ENCODE measurements at regions not wholly inside any gene's neighbourhood (a gene's known extent, or its start where the extent isn't known, plus 50 kb on each side); places are given as distances from the start of the nearest gene placed in this dataset.

DNA sequence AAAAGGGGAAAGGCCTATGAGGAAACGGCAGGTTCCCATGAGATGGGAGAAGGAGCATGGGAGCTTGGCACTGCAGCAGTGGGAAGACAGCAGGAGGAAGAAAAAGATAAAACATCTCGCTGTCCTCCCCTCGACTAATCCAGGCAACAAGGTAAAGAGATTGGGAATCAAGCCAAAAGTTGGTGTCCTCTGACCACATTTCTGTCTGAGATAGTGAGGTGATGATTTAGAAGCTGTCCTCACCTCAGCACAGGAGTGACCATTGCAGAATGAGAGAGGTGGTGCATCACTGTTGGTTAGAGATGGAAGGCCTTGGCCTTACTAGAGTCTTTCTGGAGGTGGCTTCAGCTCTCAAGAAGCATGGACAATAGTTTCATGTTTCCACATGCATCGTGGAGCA is 226.6 kb upstream of the CCDC54 start (continued):
- TF ChIP-seq REST (IDR thresholded peaks at IDR 0.05; ENCODE audit: unreplicated experiment), result no peak
- TF ChIP-seq ETS1 (IDR thresholded peaks at IDR 0.05), result no peak
- no peak for TF ChIP-seq STAT1 (IDR thresholded peaks at IDR 0.05; ENCODE audit: unreplicated experiment)
- no peak for TF ChIP-seq ZNF462 (CRISPR knock-in tag; IDR thresholded peaks at IDR 0.05)

DNA sequence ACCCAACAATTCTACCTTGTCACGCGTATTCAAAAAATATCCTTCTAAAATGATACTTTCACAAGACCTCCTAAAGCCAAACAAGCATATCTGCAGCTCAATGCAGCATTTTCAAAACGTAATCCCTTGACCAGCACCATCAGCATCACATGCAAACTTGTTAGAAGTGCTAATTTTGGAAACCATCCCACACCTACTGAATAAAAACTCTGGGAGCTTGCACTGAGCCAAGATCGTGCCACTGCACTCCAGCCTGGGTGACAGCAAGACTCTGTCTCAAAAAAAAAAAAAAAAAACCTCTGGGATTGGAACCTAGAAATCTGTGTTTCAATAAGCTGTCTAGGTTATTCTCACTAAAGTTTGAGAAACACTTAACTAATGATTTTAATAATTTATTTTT is 223.3 kb upstream of the CCDC54 start:
- DNase-seq (ENCODE audit: low spot score), result no peak
- Histone ChIP-seq H3K79me2 (replicated peaks; ENCODE audit: insufficient read depth) (no peaks in the 10 kb centered on the region), H3K4me3 (no peak overlapping the region), H3K9me2 (ENCODE audit: insufficient read depth) (peaks cover 8% of the 10 kb centered on the region; the same call in 1 of the 2 replicates), H3F3A (replicated peaks; ENCODE audit: low read depth) (no peaks in the 10 kb centered on the region), H3K27me3 (ENCODE audit: insufficient read depth) (no peaks in the 10 kb centered on the region), H4K20me1 (replicated peaks; ENCODE audit: insufficient read depth) (no peaks in the 10 kb centered on the region), H3K36me3 (ENCODE audit: insufficient read depth) (no peaks in the 10 kb centered on the region; the same call in 1 of the 2 replicates), H3K4me1 (ENCODE audit: insufficient read depth) (no peaks in the 10 kb centered on the region), H2AFZ (no peak overlapping the region), H3K4me2 (no peak overlapping the region), H3K27ac (ENCODE audit: low read depth) (no peak overlapping the region)
- peaks cover 2% of the 10 kb centered on the region for H3K27me3 Mint-ChIP-seq (ENCODE audit: insufficient read depth, low read depth, poor library complexity)
- peaks cover 43% of the 10 kb centered on the region for H3K9me3 Mint-ChIP-seq
- no peak overlapping the region for H3K27ac Mint-ChIP-seq
- no peaks in the 10 kb centered on the region for H3K4me1 Mint-ChIP-seq
- no peak for ATAC-seq
- H3K36me3 Mint-ChIP-seq (ENCODE audit: low read depth), result peaks cover 11% of the 10 kb centered on the region
- H3K4me3 Mint-ChIP-seq, result no peak overlapping the region
- TF ChIP-seq EZH2phosphoT487 (IDR thresholded peaks at IDR 0.05; ENCODE audit: unreplicated experiment), result no peak
- TF ChIP-seq REST (IDR thresholded peaks at IDR 0.05; ENCODE audit: unreplicated experiment), result no peak
- no peak for TF ChIP-seq CTCF (conservative IDR thresholded peaks at IDR 0.05; ENCODE audit: low read depth in 2 of 2)
- TF ChIP-seq STAT1 (IDR thresholded peaks at IDR 0.05; ENCODE audit: unreplicated experiment), result no peak
- TF ChIP-seq EZH2 (IDR thresholded peaks at IDR 0.05; ENCODE audit: low read depth, unreplicated experiment), result no peak
- no peak for TF ChIP-seq ZNF331 (CRISPR knock-in tag; IDR thresholded peaks at IDR 0.05; ENCODE audit: low read depth)

Data from GM23338 (cell line).